Right lobe of liver (tissue), 4 donors: ENCODE measurements at regions not wholly inside any gene's neighbourhood (a gene's known extent, or its start where the extent isn't known, plus 50 kb on each side); places are given as distances from the start of the nearest gene placed in this dataset.

Experiments used
- POLR2A ChIP-seq: fragments of 450-650 bp; IDR thresholded peaks from one replicate; pipeline ENCODE4 v1.6.1; 2017; ENCODE audit warnings: antibody characterized with exemption, mild to moderate bottlenecking
- TF ChIP-seq, protein P1 (sequence below), 4 donors: fragments of 200-600 bp in 3 of 4; fragments of 450-650 bp in 1 of 4; IDR thresholded peaks; one replicate each; pipeline versions ENCODE4 v1.5.1 to v1.8.0; 2016 to 2022; ENCODE audit warnings: antibody characterized with exemption in 4 of 4, mild to moderate bottlenecking in 2 of 4
- donor health status: DM: no; HTN: no; CAD: no.
- donor health status: DM: no; HTN: no; CAD: no.
- donor health status: DM: no; HTN: yes; CAD: no.

DNA sequence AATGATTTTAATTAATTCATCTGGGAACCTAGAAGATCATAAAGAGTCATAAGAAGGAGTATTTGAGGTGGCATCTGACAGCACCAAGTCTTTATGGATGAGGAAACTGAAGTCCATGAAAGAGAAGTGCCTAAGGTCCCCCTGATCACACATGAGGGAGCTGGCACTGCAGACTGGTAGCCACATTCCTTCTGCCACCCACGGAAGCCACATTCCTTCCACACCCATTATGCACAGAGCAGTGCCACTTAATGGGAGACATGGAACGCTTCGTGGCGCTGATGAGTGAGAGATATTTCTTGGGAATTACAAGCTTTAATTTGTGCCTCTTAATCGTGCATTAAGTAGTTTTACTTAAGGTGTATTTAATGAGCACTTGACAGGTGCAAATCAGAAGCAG is 139.3 kb upstream of the NTF3 start:
- TF ChIP-seq, protein P1, sequence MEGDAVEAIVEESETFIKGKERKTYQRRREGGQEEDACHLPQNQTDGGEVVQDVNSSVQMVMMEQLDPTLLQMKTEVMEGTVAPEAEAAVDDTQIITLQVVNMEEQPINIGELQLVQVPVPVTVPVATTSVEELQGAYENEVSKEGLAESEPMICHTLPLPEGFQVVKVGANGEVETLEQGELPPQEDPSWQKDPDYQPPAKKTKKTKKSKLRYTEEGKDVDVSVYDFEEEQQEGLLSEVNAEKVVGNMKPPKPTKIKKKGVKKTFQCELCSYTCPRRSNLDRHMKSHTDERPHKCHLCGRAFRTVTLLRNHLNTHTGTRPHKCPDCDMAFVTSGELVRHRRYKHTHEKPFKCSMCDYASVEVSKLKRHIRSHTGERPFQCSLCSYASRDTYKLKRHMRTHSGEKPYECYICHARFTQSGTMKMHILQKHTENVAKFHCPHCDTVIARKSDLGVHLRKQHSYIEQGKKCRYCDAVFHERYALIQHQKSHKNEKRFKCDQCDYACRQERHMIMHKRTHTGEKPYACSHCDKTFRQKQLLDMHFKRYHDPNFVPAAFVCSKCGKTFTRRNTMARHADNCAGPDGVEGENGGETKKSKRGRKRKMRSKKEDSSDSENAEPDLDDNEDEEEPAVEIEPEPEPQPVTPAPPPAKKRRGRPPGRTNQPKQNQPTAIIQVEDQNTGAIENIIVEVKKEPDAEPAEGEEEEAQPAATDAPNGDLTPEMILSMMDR (IDR thresholded peaks at IDR 0.05): no peak
- no peak for TF ChIP-seq POLR2A
